Chondrocyte (in vitro differentiated cells): ENCODE measurements at regions not wholly inside any gene's neighbourhood (a gene's known extent, or its start where the extent isn't known, plus 50 kb on each side); places are given as distances from the start of the nearest gene placed in this dataset.

Experiments used
- DNase-seq: peaks from one replicate; pipeline ENCODE4 v3.0.0; 2021; ENCODE audit warnings: mixed read lengths, low spot score
- H3K27ac Mint-ChIP-seq: one replicate; pipeline ENCODE4 v1.8.0; 2021; ENCODE audit warnings: mild to moderate bottlenecking, moderate library complexity, mixed read lengths; ENCODE audit not compliant: unreplicated experiment
- H3K27me3 Mint-ChIP-seq: 2 replicates; pipeline ENCODE4 v1.8.0; 2021; ENCODE audit warnings: low read depth, mixed read lengths
- H3K36me3 Mint-ChIP-seq: 2 replicates; pipeline ENCODE4 v1.8.0; 2021; ENCODE audit warnings: low read depth, mixed read lengths
- H3K4me1 Mint-ChIP-seq: 2 replicates; pipeline ENCODE4 v1.8.0; 2021; ENCODE audit warnings: low read depth, mild to moderate bottlenecking, mixed read lengths
- H3K4me3 Mint-ChIP-seq: one replicate; pipeline ENCODE4 v1.8.0; 2021; ENCODE audit warnings: mild to moderate bottlenecking, moderate library complexity, mixed read lengths; ENCODE audit not compliant: unreplicated experiment
- H3K9me3 Mint-ChIP-seq: 2 replicates; pipeline ENCODE4 v1.8.0; 2021; ENCODE audit warnings: low read depth, mixed read lengths
- TF ChIP-seq, protein P1 (sequence below): fragments of 200-600 bp; sonication (generic); IDR thresholded peaks from 2 replicates; pipeline ENCODE4 v1.5.0; 2021; ENCODE audit warnings: antibody characterized with exemption, mild to moderate bottlenecking, moderate library complexity

DNA sequence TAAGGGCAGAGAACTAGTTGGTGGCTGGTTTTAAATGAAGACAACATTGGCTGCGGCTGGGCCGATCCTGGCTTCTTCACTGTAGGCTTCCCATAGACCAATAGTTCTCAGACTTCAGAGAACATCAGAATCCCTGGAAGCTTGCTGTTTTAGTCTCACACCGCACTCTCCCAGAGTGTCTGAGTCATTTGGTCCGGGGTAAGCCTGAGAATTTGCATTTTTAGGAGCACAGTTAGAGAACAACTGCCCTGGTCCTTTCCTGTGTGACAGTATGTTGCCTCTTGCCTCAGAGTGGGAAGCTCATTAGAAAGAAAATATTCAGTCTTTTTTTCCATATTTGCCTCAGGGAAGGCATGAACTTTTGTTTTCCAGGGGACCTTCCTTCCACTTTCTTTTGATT is 137.1 kb upstream of the GAREM1 start:
- Mint-ChIP-seq H3K27ac (no peak overlapping the region), H3K27me3 (no peaks in the 10 kb centered on the region), H3K4me1 (peaks cover 21% of the 10 kb centered on the region), H3K9me3 (peaks cover 10% of the 10 kb centered on the region), H3K36me3 (no peaks in the 10 kb centered on the region), H3K4me3 (no peak overlapping the region)
- TF ChIP-seq, protein P1, sequence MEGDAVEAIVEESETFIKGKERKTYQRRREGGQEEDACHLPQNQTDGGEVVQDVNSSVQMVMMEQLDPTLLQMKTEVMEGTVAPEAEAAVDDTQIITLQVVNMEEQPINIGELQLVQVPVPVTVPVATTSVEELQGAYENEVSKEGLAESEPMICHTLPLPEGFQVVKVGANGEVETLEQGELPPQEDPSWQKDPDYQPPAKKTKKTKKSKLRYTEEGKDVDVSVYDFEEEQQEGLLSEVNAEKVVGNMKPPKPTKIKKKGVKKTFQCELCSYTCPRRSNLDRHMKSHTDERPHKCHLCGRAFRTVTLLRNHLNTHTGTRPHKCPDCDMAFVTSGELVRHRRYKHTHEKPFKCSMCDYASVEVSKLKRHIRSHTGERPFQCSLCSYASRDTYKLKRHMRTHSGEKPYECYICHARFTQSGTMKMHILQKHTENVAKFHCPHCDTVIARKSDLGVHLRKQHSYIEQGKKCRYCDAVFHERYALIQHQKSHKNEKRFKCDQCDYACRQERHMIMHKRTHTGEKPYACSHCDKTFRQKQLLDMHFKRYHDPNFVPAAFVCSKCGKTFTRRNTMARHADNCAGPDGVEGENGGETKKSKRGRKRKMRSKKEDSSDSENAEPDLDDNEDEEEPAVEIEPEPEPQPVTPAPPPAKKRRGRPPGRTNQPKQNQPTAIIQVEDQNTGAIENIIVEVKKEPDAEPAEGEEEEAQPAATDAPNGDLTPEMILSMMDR: no peak
- DNase-seq: no peak

DNA sequence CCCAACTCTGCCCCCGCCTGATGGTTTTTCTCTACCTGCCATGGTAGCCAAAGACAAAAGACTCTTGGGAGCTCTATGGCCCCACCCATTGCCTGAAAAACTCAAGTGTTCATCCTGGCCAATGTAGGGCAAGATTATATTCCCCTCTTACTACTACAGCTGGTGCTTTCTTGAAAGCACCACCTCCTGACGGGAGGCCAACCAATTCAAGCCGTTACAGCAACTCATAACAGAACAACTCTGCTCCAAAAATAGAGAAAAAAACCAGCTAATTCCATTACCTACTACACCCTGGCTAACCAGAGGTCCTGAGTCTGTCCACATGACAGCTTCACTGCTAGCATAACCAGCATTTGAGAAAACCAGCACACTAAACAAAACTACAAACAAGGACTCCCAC is 127.5 kb upstream of the GAREM1 start:
- TF ChIP-seq, protein P1: no peak

DNA sequence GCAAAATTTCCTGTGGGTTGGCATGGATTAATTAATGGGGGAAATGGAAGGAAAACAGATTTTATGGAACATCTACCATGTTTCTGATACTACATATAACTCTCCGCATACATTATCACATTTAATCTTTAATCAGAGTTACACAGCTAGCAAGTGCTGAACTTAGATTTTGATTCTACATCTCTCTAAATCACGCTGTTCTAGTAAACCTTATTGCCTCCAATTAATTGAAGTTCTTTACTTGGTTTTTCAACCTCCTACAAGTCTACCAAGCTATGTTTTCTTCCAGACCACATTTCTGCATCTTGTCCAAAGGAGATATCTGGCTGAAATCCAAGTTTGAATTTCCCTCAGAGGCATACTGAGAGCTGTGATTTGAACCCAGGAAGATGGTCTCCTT is 125.8 kb upstream of the GAREM1 start:
- no peak overlapping the region for H3K27ac Mint-ChIP-seq
- peaks cover 7% of the 10 kb centered on the region for H3K9me3 Mint-ChIP-seq
- H3K36me3 Mint-ChIP-seq: no peaks in the 10 kb centered on the region
- no peak overlapping the region for H3K4me3 Mint-ChIP-seq
- TF ChIP-seq, protein P1: no peak
- no peak for DNase-seq
- H3K27me3 Mint-ChIP-seq: no peaks in the 10 kb centered on the region
- no peaks in the 10 kb centered on the region for H3K4me1 Mint-ChIP-seq

More for the DNA sequence above, 127.5 kb upstream of the GAREM1 start:
- no peak overlapping the region for H3K4me3 Mint-ChIP-seq
- H3K27me3 Mint-ChIP-seq: no peaks in the 10 kb centered on the region
- peaks cover 7% of the 10 kb centered on the region for H3K9me3 Mint-ChIP-seq
- no peak overlapping the region for H3K27ac Mint-ChIP-seq
- no peaks in the 10 kb centered on the region for H3K4me1 Mint-ChIP-seq
- no peak for DNase-seq
- no peaks in the 10 kb centered on the region for H3K36me3 Mint-ChIP-seq

DNA sequence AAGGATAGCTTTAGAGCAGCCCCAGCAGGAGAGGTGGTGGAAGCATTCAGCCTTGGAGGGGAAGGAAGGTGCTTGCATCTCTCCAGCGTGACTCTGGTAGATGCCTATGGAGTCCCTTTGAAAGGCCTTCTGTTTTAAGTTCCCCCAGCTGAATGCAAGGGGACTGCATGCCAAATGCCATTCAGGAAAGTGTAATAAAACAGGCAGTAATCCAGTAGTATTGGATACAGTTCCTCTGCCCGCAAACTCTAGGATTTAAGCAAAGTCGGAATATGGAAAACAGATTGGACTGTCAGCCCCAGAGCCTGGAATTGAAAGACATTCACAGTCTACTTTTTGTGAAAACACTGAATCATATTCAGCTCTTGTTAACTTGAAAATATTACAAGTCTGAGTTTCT is 125.2 kb upstream of the GAREM1 start:
- Mint-ChIP-seq H3K27ac (no peak overlapping the region), H3K4me3 (no peak overlapping the region), H3K4me1 (no peaks in the 10 kb centered on the region), H3K27me3 (no peaks in the 10 kb centered on the region), H3K36me3 (no peaks in the 10 kb centered on the region), H3K9me3 (peaks cover 7% of the 10 kb centered on the region)
- no peak for DNase-seq
- TF ChIP-seq, protein P1: no peak

DNA sequence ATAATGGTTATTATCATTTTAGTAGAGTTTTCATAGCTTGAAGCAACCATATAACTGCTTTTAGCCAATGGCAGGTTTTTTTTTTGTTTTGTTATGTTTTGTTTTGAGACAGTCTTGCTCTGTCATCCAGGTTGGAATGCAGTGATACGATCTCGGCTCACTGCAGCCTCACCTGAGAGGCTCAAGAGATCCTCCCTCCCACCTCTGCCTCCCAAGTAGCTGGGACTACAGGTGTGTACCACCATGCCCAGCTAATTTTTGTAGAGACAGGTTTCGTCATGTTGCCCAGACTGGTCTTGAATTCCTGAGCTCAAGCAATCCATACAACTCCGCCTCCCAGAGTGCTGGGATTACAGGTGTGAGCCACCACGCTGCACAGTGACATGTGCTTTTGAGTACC is 117.5 kb upstream of the GAREM1 start:
- no peaks in the 10 kb centered on the region for H3K4me1 Mint-ChIP-seq
- peaks cover 2% of the 10 kb centered on the region for H3K9me3 Mint-ChIP-seq
- DNase-seq: no peak
- H3K4me3 Mint-ChIP-seq: no peak overlapping the region
- no peak overlapping the region for H3K27ac Mint-ChIP-seq
- H3K36me3 Mint-ChIP-seq: peaks cover 2% of the 10 kb centered on the region
- TF ChIP-seq, protein P1: no peak
- H3K27me3 Mint-ChIP-seq: peaks cover 2% of the 10 kb centered on the region
